ENCODE measurements at regions not wholly inside any gene's neighbourhood (a gene's known extent, or its start where the extent isn't known, plus 50 kb on each side); places are given as distances from the start of the nearest gene placed in this dataset.

DNA sequence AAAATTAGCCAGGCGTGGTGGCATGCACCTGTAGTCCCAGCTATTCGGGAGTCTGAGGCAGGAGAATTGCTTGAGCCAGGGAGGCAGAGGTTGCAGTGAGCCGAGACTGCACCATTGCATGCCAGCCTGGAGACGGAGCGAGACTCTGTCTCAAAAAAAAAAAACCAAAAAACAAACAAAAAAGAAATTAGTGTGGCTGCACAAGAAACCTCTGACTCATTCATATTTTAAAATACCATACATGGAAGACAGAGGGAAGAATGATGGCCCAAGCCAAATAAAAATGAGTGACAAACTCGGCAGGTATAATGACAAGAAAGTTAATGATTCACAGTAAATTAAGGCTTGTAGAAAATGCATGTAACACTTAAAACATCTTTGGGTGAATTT, 875.8 kb downstream of the EPHA4 start:
- no peak overlapping the region for H3K27ac ChIP-seq (ENCODE audit: low read depth, low read length)
- H3K36me3 ChIP-seq (ENCODE audit: insufficient read depth, low read length), result no peaks in the 10 kb centered on the region
- TF ChIP-seq, protein P1, sequence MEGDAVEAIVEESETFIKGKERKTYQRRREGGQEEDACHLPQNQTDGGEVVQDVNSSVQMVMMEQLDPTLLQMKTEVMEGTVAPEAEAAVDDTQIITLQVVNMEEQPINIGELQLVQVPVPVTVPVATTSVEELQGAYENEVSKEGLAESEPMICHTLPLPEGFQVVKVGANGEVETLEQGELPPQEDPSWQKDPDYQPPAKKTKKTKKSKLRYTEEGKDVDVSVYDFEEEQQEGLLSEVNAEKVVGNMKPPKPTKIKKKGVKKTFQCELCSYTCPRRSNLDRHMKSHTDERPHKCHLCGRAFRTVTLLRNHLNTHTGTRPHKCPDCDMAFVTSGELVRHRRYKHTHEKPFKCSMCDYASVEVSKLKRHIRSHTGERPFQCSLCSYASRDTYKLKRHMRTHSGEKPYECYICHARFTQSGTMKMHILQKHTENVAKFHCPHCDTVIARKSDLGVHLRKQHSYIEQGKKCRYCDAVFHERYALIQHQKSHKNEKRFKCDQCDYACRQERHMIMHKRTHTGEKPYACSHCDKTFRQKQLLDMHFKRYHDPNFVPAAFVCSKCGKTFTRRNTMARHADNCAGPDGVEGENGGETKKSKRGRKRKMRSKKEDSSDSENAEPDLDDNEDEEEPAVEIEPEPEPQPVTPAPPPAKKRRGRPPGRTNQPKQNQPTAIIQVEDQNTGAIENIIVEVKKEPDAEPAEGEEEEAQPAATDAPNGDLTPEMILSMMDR (IDR thresholded peaks at IDR 0.05; ENCODE audit: extremely low read depth, low read depth, low read length), result no peak
- H3K4me3 ChIP-seq (ENCODE audit: insufficient read depth, low read length), result no peak overlapping the region
- H3K27me3 ChIP-seq (ENCODE audit: insufficient read depth, low read length), result no peaks in the 10 kb centered on the region
- H3K9me3 ChIP-seq (ENCODE audit: low read depth, low read length), result no peaks in the 10 kb centered on the region
- no peak for DNase-seq (ENCODE audit: insufficient read length, low spot score, missing footprints)
- H3K79me2 ChIP-seq (ENCODE audit: insufficient read depth, low read length), result no peaks in the 10 kb centered on the region
- H4K20me1 ChIP-seq (ENCODE audit: insufficient read depth, low read length), result no peaks in the 10 kb centered on the region
- H3K4me2 ChIP-seq (ENCODE audit: insufficient read depth, low read length), result no peak overlapping the region
- H2AFZ ChIP-seq (ENCODE audit: low read length), result no peak overlapping the region
- no peaks in the 10 kb centered on the region for H3K4me1 ChIP-seq (ENCODE audit: insufficient read depth, low read length)

DNA sequence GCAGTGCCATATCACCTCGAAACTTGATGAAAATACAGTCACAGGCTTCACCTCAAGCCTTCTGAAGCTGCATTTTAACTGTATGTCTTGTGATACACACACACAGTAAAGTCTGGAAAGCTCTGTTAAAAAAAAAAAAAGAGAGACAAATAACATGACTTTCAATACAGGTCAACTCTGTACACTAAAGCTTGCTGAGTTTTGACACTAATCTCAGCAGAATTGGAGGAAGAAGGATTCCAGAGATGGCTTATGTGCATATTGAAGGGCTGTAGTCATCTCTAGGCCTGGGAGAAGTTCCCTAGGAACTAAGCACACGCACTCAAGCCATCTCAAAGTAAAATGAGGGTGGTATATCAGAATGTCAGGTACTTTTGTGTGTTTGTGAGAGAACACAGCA, 875.1 kb downstream of the EPHA4 start:
- no peak overlapping the region for H3K4me3 ChIP-seq (ENCODE audit: insufficient read depth, low read length)
- no peaks in the 10 kb centered on the region for H4K20me1 ChIP-seq (ENCODE audit: insufficient read depth, low read length)
- H3K79me2 ChIP-seq (ENCODE audit: insufficient read depth, low read length), result no peaks in the 10 kb centered on the region
- no peak overlapping the region for H2AFZ ChIP-seq (ENCODE audit: low read length)
- peak; percentile 23 for DNase-seq (ENCODE audit: insufficient read length, low spot score, missing footprints)
- H3K9me3 ChIP-seq (ENCODE audit: low read depth, low read length), result no peaks in the 10 kb centered on the region
- no peak overlapping the region for H3K4me2 ChIP-seq (ENCODE audit: insufficient read depth, low read length)
- no peak overlapping the region for H3K27ac ChIP-seq (ENCODE audit: low read depth, low read length)
- H3K4me1 ChIP-seq (ENCODE audit: insufficient read depth, low read length), result no peaks in the 10 kb centered on the region
- H3K27me3 ChIP-seq (ENCODE audit: insufficient read depth, low read length), result no peaks in the 10 kb centered on the region
- no peaks in the 10 kb centered on the region for H3K36me3 ChIP-seq (ENCODE audit: insufficient read depth, low read length)
- TF ChIP-seq, protein P1 (IDR thresholded peaks at IDR 0.05; ENCODE audit: extremely low read depth, low read depth, low read length), result no peak

DNA sequence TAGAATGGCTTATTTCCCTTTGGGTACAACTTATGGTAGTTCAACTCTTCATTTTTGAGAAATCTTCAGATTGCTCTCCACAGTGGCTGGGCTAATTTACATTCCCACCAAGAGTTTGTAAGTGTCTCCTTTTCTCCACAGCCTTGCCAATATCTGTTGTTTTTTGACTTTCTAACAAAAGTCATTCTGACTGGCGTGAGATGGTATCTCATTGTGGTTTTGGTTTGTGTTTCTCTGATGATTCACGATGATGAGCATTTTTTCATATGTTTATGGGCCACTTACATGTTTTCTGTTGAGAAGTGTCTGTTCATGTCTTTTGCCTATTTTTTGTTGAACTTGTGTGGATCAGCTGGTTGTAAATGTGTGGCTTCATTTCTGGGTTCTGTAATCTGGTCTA, 871.0 kb downstream of the EPHA4 start:
- no peak overlapping the region for H3K4me3 ChIP-seq (ENCODE audit: insufficient read depth, low read length)
- no peaks in the 10 kb centered on the region for H4K20me1 ChIP-seq (ENCODE audit: insufficient read depth, low read length)
- TF ChIP-seq, protein P1 (IDR thresholded peaks at IDR 0.05; ENCODE audit: extremely low read depth, low read depth, low read length), result no peak
- no peak overlapping the region for H2AFZ ChIP-seq (ENCODE audit: low read length)
- DNase-seq (ENCODE audit: insufficient read length, low spot score, missing footprints), result no peak
- no peaks in the 10 kb centered on the region for H3K9me3 ChIP-seq (ENCODE audit: low read depth, low read length)
- H3K36me3 ChIP-seq (ENCODE audit: insufficient read depth, low read length), result no peaks in the 10 kb centered on the region
- H3K79me2 ChIP-seq (ENCODE audit: insufficient read depth, low read length), result no peaks in the 10 kb centered on the region
- no peaks in the 10 kb centered on the region for H3K27me3 ChIP-seq (ENCODE audit: insufficient read depth, low read length)
- H3K4me1 ChIP-seq (ENCODE audit: insufficient read depth, low read length), result no peaks in the 10 kb centered on the region
- H3K4me2 ChIP-seq (ENCODE audit: insufficient read depth, low read length), result no peak overlapping the region
- no peak overlapping the region for H3K27ac ChIP-seq (ENCODE audit: low read depth, low read length)

DNA sequence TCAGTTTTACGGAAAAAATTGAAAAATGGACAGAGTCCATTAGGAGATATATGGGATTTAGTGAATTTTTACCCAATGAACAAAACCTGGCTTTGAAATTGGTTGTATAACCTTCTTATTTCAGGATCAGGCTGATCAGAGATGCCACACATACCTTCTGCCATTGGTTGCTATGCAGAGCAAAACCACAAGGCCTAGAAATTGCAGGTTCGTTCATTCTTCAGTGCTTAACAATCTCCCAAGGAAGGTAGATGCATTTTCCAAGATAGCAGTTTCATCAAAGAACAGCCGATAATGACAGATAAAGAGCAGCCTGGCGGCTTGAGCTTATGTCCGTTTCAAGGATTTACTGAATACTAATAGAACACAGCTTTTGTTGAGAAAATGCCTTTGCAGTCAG, 868.8 kb downstream of the EPHA4 start:
- Histone ChIP-seq H3K4me1 (ENCODE audit: insufficient read depth, low read length) (no peaks in the 10 kb centered on the region), H3K4me3 (ENCODE audit: insufficient read depth, low read length) (no peak overlapping the region), H3K36me3 (ENCODE audit: insufficient read depth, low read length) (no peaks in the 10 kb centered on the region), H4K20me1 (ENCODE audit: insufficient read depth, low read length) (no peaks in the 10 kb centered on the region), H3K27me3 (ENCODE audit: insufficient read depth, low read length) (no peaks in the 10 kb centered on the region), H2AFZ (ENCODE audit: low read length) (no peak overlapping the region), H3K79me2 (ENCODE audit: insufficient read depth, low read length) (no peaks in the 10 kb centered on the region), H3K27ac (ENCODE audit: low read depth, low read length) (no peak overlapping the region), H3K4me2 (ENCODE audit: insufficient read depth, low read length) (no peak overlapping the region), H3K9me3 (ENCODE audit: low read depth, low read length) (no peaks in the 10 kb centered on the region)
- TF ChIP-seq, protein P1 (IDR thresholded peaks at IDR 0.05; ENCODE audit: extremely low read depth, low read depth, low read length), result no peak
- DNase-seq (ENCODE audit: insufficient read length, low spot score, missing footprints), result no peak
